Left lobe of liver (tissue), 2 donors: ENCODE measurements at regions not wholly inside any gene's neighbourhood (a gene's known extent, or its start where the extent isn't known, plus 50 kb on each side); places are given as distances from the start of the nearest gene placed in this dataset.
"Not testable (repeated sequence)": the region's sequence is repeated elsewhere in the genome, so short reads cannot be mapped to it uniquely, and the experiment has no call there.

Experiments
- ATAC-seq: fragments of 200-7000 bp; cut with Tn5 transposase; one replicate; pipeline ENCODE4 v1.9.1; 2020; ENCODE audit warnings: mild to moderate bottlenecking, moderate library complexity
- DNase-seq: peaks from one replicate; pipeline ENCODE4 v3.0.0-alpha.2; 2020; ENCODE audit warnings: low spot score
- donor health status: DM: no; HTN: no; CAD: no; lungs with moderate emphysema.
- donor health status: DM: no; HTN: yes; CAD: no.

- no peak for ATAC-seq
- DNase-seq = no peak
These were observed 685.7 kb downstream of the BCKDHB start for GRCh38 chr6:80792151-80792550.

- ATAC-seq = no peak
- no peak for DNase-seq
These were observed 683.6 kb downstream of the BCKDHB start for GRCh38 chr6:80789912-80790570.

GRCh38 chr6:80783271-80783670 lies 676.8 kb downstream of the BCKDHB start:
- not testable (repeated sequence) for DNase-seq, ATAC-seq

- DNase-seq (no peak), ATAC-seq (no peak)
These were observed 665.5 kb downstream of the BCKDHB start for GRCh38 chr6:80771941-80772340.

- ATAC-seq (no peak), DNase-seq (no peak)
These were observed 662.6 kb downstream of the BCKDHB start for GRCh38 chr6:80769106-80769505.

- DNase-seq = no peak
- ATAC-seq = no peak
These were observed 661.3 kb downstream of the BCKDHB start for GRCh38 chr6:80767808-80768207.

GRCh38 chr6:80744213-80744612 lies 637.7 kb downstream of the BCKDHB start:
- DNase-seq (no peak), ATAC-seq (no peak)

- ATAC-seq (peak; percentile 74), DNase-seq (no peak)
These were observed 636.0 kb downstream of the BCKDHB start for GRCh38 chr6:80742481-80742880.

- ATAC-seq (no peak), DNase-seq (no peak)
These were observed 627.2 kb downstream of the BCKDHB start for GRCh38 chr6:80733641-80734040.

- DNase-seq = no peak
- no peak for ATAC-seq
These were observed 622.4 kb downstream of the BCKDHB start for GRCh38 chr6:80728830-80729229.

GRCh38 chr6:80728101-80728750 lies 621.8 kb downstream of the BCKDHB start:
- no peak for DNase-seq
- ATAC-seq = no peak

- DNase-seq (no peak), ATAC-seq (no peak)
These were observed 618.9 kb downstream of the BCKDHB start for GRCh38 chr6:80725156-80725930.

GRCh38 chr6:80720824-80721223 lies 614.4 kb downstream of the BCKDHB start:
- ATAC-seq = no peak
- DNase-seq = no peak

GRCh38 chr6:80714513-80714912 lies 608.0 kb downstream of the BCKDHB start:
- DNase-seq (no peak), ATAC-seq (no peak)

- ATAC-seq = no peak
- DNase-seq = no peak
These were observed 592.0 kb downstream of the BCKDHB start for GRCh38 chr6:80698459-80698858.

GRCh38 chr6:80696268-80696667 lies 589.8 kb downstream of the BCKDHB start:
- ATAC-seq (no peak), DNase-seq (no peak)

GRCh38 chr6:80690551-80691131 lies 584.2 kb downstream of the BCKDHB start:
- ATAC-seq = no peak
- no peak for DNase-seq

GRCh38 chr6:80689716-80690395 lies 583.4 kb downstream of the BCKDHB start:
- no peak for DNase-seq
- no peak for ATAC-seq

GRCh38 chr6:80679992-80680391 lies 573.5 kb downstream of the BCKDHB start:
- DNase-seq (no peak), ATAC-seq (no peak)

GRCh38 chr6:80676386-80676785 lies 569.9 kb downstream of the BCKDHB start:
- ATAC-seq (no peak), DNase-seq (no peak)

GRCh38 chr6:80674669-80675068 lies 568.2 kb downstream of the BCKDHB start:
- ATAC-seq (no peak), DNase-seq (no peak)
